Trophoblast cell (in vitro differentiated cells and primary cell): ENCODE measurements at regions not wholly inside any gene's neighbourhood (a gene's known extent, or its start where the extent isn't known, plus 50 kb on each side); places are given as distances from the start of the nearest gene placed in this dataset.

Source experiments
- DNase-seq, 2 donors: peaks; one replicate each; pipeline ENCODE4 v3.0.0-alpha.2; 2016
- H2AFZ ChIP-seq: 2 replicates; pipeline ENCODE4 v1.6.1; 2013; ENCODE audit warnings: low read length, moderate library complexity, mild to moderate bottlenecking; ENCODE audit not compliant: insufficient read depth, poor library complexity
- H2AK5ac ChIP-seq: 2 replicates; pipeline ENCODE4 v1.6.1; 2013; ENCODE audit warnings: mild to moderate bottlenecking, low read length
- H2BK120ac ChIP-seq: 2 replicates; pipeline ENCODE4 v1.6.1; 2013; ENCODE audit warnings: low read length, mild to moderate bottlenecking, moderate library complexity; ENCODE audit not compliant: insufficient read depth, poor library complexity
- H2BK12ac ChIP-seq: 2 replicates; pipeline ENCODE4 v1.6.1; 2013; ENCODE audit warnings: mild to moderate bottlenecking, low read length, moderate library complexity
- H2BK5ac ChIP-seq: 2 replicates; pipeline ENCODE4 v1.6.1; 2013; ENCODE audit warnings: low read length, low read depth, moderate library complexity, mild to moderate bottlenecking; ENCODE audit not compliant: poor library complexity
- H3K14ac ChIP-seq: 2 replicates; pipeline ENCODE4 v1.6.1; 2013; ENCODE audit warnings: mild to moderate bottlenecking, low read length
- H3K18ac ChIP-seq: 2 replicates; pipeline ENCODE4 v1.6.1; 2013; ENCODE audit warnings: mild to moderate bottlenecking, low read length
- H3K23ac ChIP-seq: 2 replicates; pipeline ENCODE4 v1.6.1; 2013; ENCODE audit warnings: low read length
- H3K27ac ChIP-seq: 2 replicates; pipeline ENCODE4 v1.5.1; 2013; ENCODE audit warnings: low read depth, mild to moderate bottlenecking, inconsistent platforms, low read length, moderate library complexity
- H3K27me3 ChIP-seq: 2 replicates; pipeline ENCODE4 v1.6.1; 2013; ENCODE audit warnings: inconsistent platforms, mild to moderate bottlenecking, low read length, moderate library complexity; ENCODE audit not compliant: insufficient read depth
- H3K36me3 ChIP-seq, 2 experiments: 1 replicate in 1 of 2; 2 replicates in 1 of 2; pipeline ENCODE4 v1.6.1; 2013; ENCODE audit warnings: low read length in 2 of 2, mild to moderate bottlenecking in 2 of 2, moderate library complexity in 1 of 2; ENCODE audit not compliant: insufficient read depth in 2 of 2, control insufficient read depth in 1 of 2
- H3K4ac ChIP-seq: 2 replicates; pipeline ENCODE4 v1.6.1; 2013; ENCODE audit warnings: low read depth, mild to moderate bottlenecking, low read length, moderate library complexity
- H3K4me1 ChIP-seq, 2 experiments: 1 replicate in 1 of 2; 2 replicates in 1 of 2; pipeline ENCODE4 v1.6.1; 2013; ENCODE audit warnings: low read length in 2 of 2, mild to moderate bottlenecking in 2 of 2, moderate library complexity in 1 of 2; ENCODE audit not compliant: insufficient read depth in 2 of 2, control insufficient read depth in 1 of 2
- H3K4me2 ChIP-seq: 2 replicates; pipeline ENCODE4 v1.6.1; 2013; ENCODE audit warnings: inconsistent platforms, mild to moderate bottlenecking, low read length, moderate library complexity
- H3K4me3 ChIP-seq: 2 replicates; pipeline ENCODE4 v1.5.1; 2013; ENCODE audit warnings: mild to moderate bottlenecking, low read depth, low read length, inconsistent platforms
- H3K79me1 ChIP-seq: one replicate; pipeline ENCODE4 v1.6.1; 2013; ENCODE audit warnings: low read length
- H3K79me2 ChIP-seq: 2 replicates; pipeline ENCODE4 v1.6.1; 2013; ENCODE audit warnings: low read length, mild to moderate bottlenecking; ENCODE audit not compliant: control insufficient read depth, insufficient read depth, poor library complexity
- H3K9ac ChIP-seq: 2 replicates; pipeline ENCODE4 v1.6.1; 2013; ENCODE audit warnings: mild to moderate bottlenecking, low read length
- H3K9me3 ChIP-seq: 2 replicates; pipeline ENCODE4 v1.6.1; 2013; ENCODE audit warnings: low read depth, mild to moderate bottlenecking, control low read depth, inconsistent platforms, low read length; ENCODE audit not compliant: insufficient read depth
- H4K12ac ChIP-seq: 2 replicates; pipeline ENCODE4 v1.6.1; 2013; ENCODE audit warnings: low read depth, mild to moderate bottlenecking, low read length, moderate library complexity
- H4K8ac ChIP-seq: 2 replicates; pipeline ENCODE4 v1.6.1; 2013; ENCODE audit warnings: low read depth, mild to moderate bottlenecking, low read length, moderate library complexity
- H4K91ac ChIP-seq: one replicate; pipeline ENCODE4 v1.6.1; 2013; ENCODE audit warnings: low read depth, mild to moderate bottlenecking, low read length, moderate library complexity
- WGBS: extraction: QIAGEN DNeasy Blood & Tissue Kit; methylation state at CpG from one replicate; pipeline ENCODE4 v1.1.7; 2013; ENCODE audit warnings: missing lambda C conversion rate; ENCODE audit not compliant: insufficient read length, insufficient coverage; ENCODE audit errors: extremely low coverage; 5-methylcytosine and 5-hydroxymethylcytosine counted together

DNA sequence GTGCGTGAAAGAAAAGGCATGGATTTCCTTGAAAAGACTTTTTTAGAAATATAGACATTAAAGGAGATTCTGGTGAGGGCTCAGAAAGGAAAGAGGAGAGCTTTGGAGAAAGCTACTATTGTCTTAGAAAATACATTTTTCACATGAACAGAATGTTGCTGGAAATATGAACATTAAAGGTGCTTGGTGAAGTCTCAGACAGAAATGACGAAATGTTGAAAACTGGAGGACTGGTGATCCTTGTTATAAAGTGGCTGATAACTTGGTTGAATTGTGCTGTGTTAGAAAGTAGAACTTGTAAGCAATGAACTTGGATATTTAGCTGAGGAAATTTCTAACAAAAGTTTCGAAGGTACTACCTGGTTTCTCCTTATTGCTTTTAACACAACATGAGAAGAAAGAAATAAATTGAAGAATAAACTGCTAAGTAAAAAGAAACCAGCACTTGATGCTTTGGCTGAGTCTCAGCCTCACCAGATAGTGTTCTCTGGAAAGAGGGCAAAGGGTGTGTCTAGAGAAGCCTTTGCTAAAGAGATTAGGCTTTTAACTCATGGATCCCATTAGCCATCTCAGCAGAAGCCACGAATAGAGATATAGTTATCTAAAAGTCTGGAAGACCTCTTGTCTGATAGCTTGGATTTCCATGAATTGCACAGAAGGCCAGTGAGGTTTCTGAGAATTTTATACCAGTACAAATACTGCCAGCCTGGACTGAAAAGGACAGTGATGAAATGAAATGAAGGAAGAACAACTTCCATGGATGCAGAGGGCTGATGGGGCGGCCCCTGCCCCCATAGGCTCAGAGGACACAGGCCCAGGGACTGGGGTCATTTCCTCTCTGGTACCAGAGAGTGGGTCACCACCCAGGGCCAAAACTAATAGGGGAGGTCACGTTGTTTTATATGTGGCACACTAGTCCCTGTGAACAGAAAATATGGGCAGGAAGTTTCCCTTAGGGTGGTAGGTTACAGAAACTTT, 91.5 kb downstream of the RPL22L1 start:
- no peak for DNase-seq
- Histone ChIP-seq H3K18ac (no peak overlapping the region), H2BK5ac (no peak overlapping the region), H3K4me2 (no peak overlapping the region), H3K36me3 (no peaks in the 10 kb centered on the region), H4K12ac (no peak overlapping the region), H2BK12ac (no peak overlapping the region), H3K14ac (no peak overlapping the region), H4K8ac (no peak overlapping the region), H3K4me3 (no peak overlapping the region), H4K91ac (no peak overlapping the region), H3K27me3 (no peaks in the 10 kb centered on the region), H3K9me3 (no peaks in the 10 kb centered on the region), H3K27ac (no peak overlapping the region), H3K4ac (no peak overlapping the region), H3K79me1 (no peaks in the 10 kb centered on the region), H3K9ac (no peak overlapping the region), H3K4me1 (no peaks in the 10 kb centered on the region), H2AK5ac (no peak overlapping the region), H3K79me2 (no peaks in the 10 kb centered on the region), H2AFZ (no peak overlapping the region), H3K23ac (no peak overlapping the region), H2BK120ac (no peak overlapping the region)
- 100% methylated on average over 1 of the region's 6 CpGs for WGBS

DNA sequence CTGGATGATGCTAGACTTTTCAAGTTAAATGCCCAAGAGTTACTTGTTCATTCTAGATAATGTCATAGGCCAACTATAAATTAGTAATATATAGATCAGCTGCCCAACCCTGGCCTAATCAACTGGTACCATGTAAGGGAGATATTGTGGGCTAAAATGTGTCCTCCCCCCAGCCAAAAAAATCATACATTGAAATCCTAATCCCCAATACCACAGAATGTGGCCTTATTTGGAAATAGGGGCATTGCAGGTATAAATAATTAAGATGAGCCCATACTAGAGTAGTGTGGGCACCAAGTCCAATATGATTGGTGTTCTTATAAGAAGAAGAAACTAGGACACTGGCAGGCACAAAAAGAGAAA, 92.5 kb downstream of the RPL22L1 start:
- no peak overlapping the region for H3K23ac ChIP-seq
- no peak overlapping the region for H3K4me3 ChIP-seq

DNA sequence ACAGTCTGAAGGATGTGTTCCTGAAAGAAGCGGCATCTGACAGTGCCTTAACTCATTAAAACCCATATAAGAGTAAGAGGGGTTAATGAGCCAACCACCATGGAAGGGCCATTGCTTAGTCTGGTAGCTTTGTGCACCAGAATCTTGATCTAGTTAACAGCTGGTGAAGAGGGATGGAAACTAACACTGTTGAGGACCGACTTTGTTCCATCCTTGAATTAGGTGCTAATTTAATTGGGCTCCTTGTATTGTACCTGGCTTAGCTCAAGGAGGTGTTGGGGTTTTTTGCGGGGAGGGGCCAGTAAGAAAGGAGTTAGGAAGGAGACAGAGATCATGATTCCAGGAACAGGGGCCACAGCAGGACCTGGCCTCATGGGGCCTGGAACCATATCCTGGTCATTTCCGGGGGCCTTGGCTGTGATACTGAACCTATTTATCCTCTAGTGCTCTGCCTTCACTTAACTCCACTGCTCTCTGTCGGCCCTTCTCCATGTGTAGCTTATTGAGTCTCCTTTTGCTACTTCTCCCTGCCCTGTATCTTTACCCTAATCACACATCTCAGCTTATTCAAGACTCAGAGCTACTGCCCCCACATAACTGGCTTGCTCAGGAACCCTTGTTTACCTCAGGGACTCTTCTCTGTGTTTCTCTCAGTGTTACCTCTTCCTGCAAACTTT, 93.0 kb downstream of the RPL22L1 start:
- no CpG with 5 or more reads among the region's 5 CpGs for WGBS
- no peak overlapping the region for H3K14ac ChIP-seq
- no peak overlapping the region for H2AFZ ChIP-seq
- no peaks in the 10 kb centered on the region for H3K9me3 ChIP-seq
- no peak overlapping the region for H3K23ac ChIP-seq
- no peak overlapping the region for H2BK120ac ChIP-seq
- H3K4me1 ChIP-seq, result no peaks in the 10 kb centered on the region
- H3K4ac ChIP-seq, result no peak overlapping the region
- H3K36me3 ChIP-seq, result no peaks in the 10 kb centered on the region
- no peak overlapping the region for H4K91ac ChIP-seq
- no peak overlapping the region for H3K18ac ChIP-seq
- H3K9ac ChIP-seq, result no peak overlapping the region
- H2BK12ac ChIP-seq, result no peak overlapping the region
- no peak for DNase-seq
- no peak overlapping the region for H3K4me2 ChIP-seq
- no peak overlapping the region for H4K8ac ChIP-seq
- H2AK5ac ChIP-seq, result no peak overlapping the region
- no peak overlapping the region for H2BK5ac ChIP-seq
- no peaks in the 10 kb centered on the region for H3K79me1 ChIP-seq
- no peak overlapping the region for H3K4me3 ChIP-seq
- H3K27ac ChIP-seq, result no peak overlapping the region
- no peaks in the 10 kb centered on the region for H3K27me3 ChIP-seq
- no peaks in the 10 kb centered on the region for H3K79me2 ChIP-seq
- no peak overlapping the region for H4K12ac ChIP-seq

More for the DNA sequence above, 92.5 kb downstream of the RPL22L1 start:
- no peak overlapping the region for H3K14ac ChIP-seq
- H3K9me3 ChIP-seq, result no peaks in the 10 kb centered on the region
- H2BK5ac ChIP-seq, result no peak overlapping the region
- H4K12ac ChIP-seq, result no peak overlapping the region
- no peak overlapping the region for H3K18ac ChIP-seq
- no peak overlapping the region for H3K4me2 ChIP-seq
- no peak overlapping the region for H3K9ac ChIP-seq
- H3K27ac ChIP-seq, result no peak overlapping the region
- H2AFZ ChIP-seq, result no peak overlapping the region
- no peak overlapping the region for H3K4ac ChIP-seq
- H4K8ac ChIP-seq, result no peak overlapping the region
- H3K4me1 ChIP-seq, result no peaks in the 10 kb centered on the region
- no peak overlapping the region for H2BK120ac ChIP-seq
- no peak overlapping the region for H4K91ac ChIP-seq
- no peaks in the 10 kb centered on the region for H3K79me1 ChIP-seq
- H2AK5ac ChIP-seq, result no peak overlapping the region
- H3K36me3 ChIP-seq, result no peaks in the 10 kb centered on the region
- no peaks in the 10 kb centered on the region for H3K79me2 ChIP-seq
- no peak for DNase-seq
- no peaks in the 10 kb centered on the region for H3K27me3 ChIP-seq
- H2BK12ac ChIP-seq, result no peak overlapping the region

DNA sequence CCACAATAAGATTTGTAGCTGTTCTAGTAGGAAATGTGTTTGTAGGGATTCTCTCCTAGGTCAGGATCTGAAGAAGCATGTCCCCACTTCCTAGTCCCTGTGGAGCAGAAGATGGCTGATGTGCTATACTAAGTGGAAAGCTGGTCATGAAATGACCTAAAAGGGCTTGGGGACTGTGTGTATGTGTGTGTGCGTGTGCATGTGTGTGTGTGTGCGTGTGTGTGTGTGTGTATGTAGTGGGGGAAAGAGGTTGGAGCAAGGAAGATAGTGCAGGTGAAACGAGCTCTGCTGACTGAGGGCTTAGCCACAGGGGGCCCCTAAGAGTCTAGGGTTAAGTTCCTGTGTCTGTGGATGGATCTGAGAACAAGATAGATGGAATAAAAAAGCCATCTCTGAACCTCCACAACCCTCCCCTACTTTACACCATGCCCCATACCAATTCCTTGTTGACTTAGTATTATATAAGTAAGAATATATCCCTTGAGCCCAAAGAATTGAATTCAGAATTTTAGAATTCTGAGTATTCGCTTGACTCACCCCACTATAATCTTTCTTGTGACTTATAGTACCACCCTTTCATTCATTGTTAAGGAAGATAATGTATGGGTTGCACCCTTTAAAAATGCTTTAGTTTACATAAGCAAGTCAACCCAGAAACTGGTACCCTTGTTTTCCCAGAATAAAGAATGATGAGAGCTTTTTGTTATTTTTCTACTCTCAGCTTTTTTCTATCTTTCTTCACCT, 96.1 kb downstream of the RPL22L1 start:
- H4K8ac ChIP-seq, result no peak overlapping the region
- H4K91ac ChIP-seq, result no peak overlapping the region
- no peak for DNase-seq
- no peak overlapping the region for H2AFZ ChIP-seq
- no peaks in the 10 kb centered on the region for H3K27me3 ChIP-seq
- H3K23ac ChIP-seq, result no peak overlapping the region
- no peak overlapping the region for H3K4ac ChIP-seq
- no peaks in the 10 kb centered on the region for H3K36me3 ChIP-seq
- H3K79me1 ChIP-seq, result no peaks in the 10 kb centered on the region
- no peaks in the 10 kb centered on the region for H3K79me2 ChIP-seq
- H2BK5ac ChIP-seq, result no peak overlapping the region
- H3K4me1 ChIP-seq, result no peaks in the 10 kb centered on the region
- H2BK12ac ChIP-seq, result no peak overlapping the region
- no CpG with 5 or more reads among the region's 4 CpGs for whole genome bisulfite sequencing
- no peak overlapping the region for H3K18ac ChIP-seq
- H3K4me2 ChIP-seq, result no peak overlapping the region
- no peaks in the 10 kb centered on the region for H3K9me3 ChIP-seq
- no peak overlapping the region for H2BK120ac ChIP-seq
- no peak overlapping the region for H3K9ac ChIP-seq
- no peak overlapping the region for H2AK5ac ChIP-seq
- no peak overlapping the region for H4K12ac ChIP-seq
- H3K27ac ChIP-seq, result no peak overlapping the region
- H3K4me3 ChIP-seq, result no peak overlapping the region
- H3K14ac ChIP-seq, result no peak overlapping the region
